RWPE1 (cell line): ENCODE measurements at regions not wholly inside any gene's neighbourhood (a gene's known extent, or its start where the extent isn't known, plus 50 kb on each side); places are given as distances from the start of the nearest gene placed in this dataset.

Experiments
- CTCF ChIA-PET: fragments of 350-600 bp; sonication (Branson Sonifier 250); formaldehyde crosslinking; extraction: SDS; loops from one replicate; lab custom pipeline; 2021; lab: Yijun Ruan, JAX
- POLR2A ChIA-PET: fragments of 400-600 bp; formaldehyde crosslinking; extraction: SDS; loops from one replicate; lab custom pipeline; 2020; ENCODE audit warnings: antibody characterized with exemption; ENCODE audit not compliant: low non-redundant PET; lab: Yijun Ruan, JAX
- DNase-seq: peaks from one replicate; pipeline ENCODE4 v3.0.0; 2012; ENCODE audit warnings: low spot score
- H3K27ac ChIP-seq: fragments of 450-650 bp; 2 replicates; pipeline ENCODE4 v1.5.1; 2017
- CTCF ChIP-seq: fragments of 450-650 bp; conservative IDR thresholded peaks from 2 replicates; pipeline ENCODE4 v1.5.1; 2017; ENCODE audit warnings: low read depth, mild to moderate bottlenecking

GRCh38 chr6:113147544-113147943, 709.6 kb upstream of the MARCKS start:
- ChIA-PET CTCF (no interaction called here), POLR2A (no interaction called here)
- DNase-seq: no peak

GRCh38 chr6:113148566-113148965, 708.6 kb upstream of the MARCKS start:
- ChIA-PET POLR2A (no interaction called here), CTCF (no interaction called here)
- no peak for DNase-seq
- no peak for TF ChIP-seq CTCF
- H3K27ac ChIP-seq: no peak overlapping the region

More at GRCh38 chr6:113147544-113147943, 709.6 kb upstream of the MARCKS start:
- H3K27ac ChIP-seq: no peak overlapping the region
- no peak for TF ChIP-seq CTCF

GRCh38 chr6:113149511-113149910, 707.6 kb upstream of the MARCKS start:
- TF ChIP-seq CTCF: no peak
- H3K27ac ChIP-seq: no peak overlapping the region
- ChIA-PET CTCF (no interaction called here), POLR2A (no interaction called here)
- DNase-seq: no peak

- H3K27ac ChIP-seq: no peak overlapping the region
- POLR2A ChIA-PET: no interaction called here
- TF ChIP-seq CTCF: no peak
- CTCF ChIA-PET: no interaction called here
- no peak for DNase-seq
Measured at GRCh38 chr6:113160306-113161017, 696.7 kb upstream of the MARCKS start.

- no peak for DNase-seq
- no peak for TF ChIP-seq CTCF
- ChIA-PET POLR2A (no interaction called here), CTCF (no interaction called here)
- no peak overlapping the region for H3K27ac ChIP-seq
Measured at GRCh38 chr6:113161018-113161315, 696.2 kb upstream of the MARCKS start.

GRCh38 chr6:113162739-113163138, 694.4 kb upstream of the MARCKS start:
- DNase-seq: no peak
- POLR2A ChIA-PET: no interaction called here
- no peak for TF ChIP-seq CTCF
- CTCF ChIA-PET: no interaction called here
- no peak overlapping the region for H3K27ac ChIP-seq

- no peak for TF ChIP-seq CTCF
- no peak overlapping the region for H3K27ac ChIP-seq
- ChIA-PET CTCF (interaction anchor here (0.6 kb wide), 1 partner anchor 46 kb away, joined by 3 read pairs; no protein-coding TSS in a partner anchor), POLR2A (no interaction called here)
- no peak for DNase-seq
Measured at GRCh38 chr6:113168057-113168456, 689.1 kb upstream of the MARCKS start.
